Inflammatory macrophage treated with lipopolysaccharide for 1 hour (primary cell): ENCODE measurements at regions not wholly inside any gene's neighbourhood (a gene's known extent, or its start where the extent isn't known, plus 50 kb on each side); places are given as distances from the start of the nearest gene placed in this dataset.

ENCODE experiments used
- DNase-seq, 2 donors: peaks; one replicate each; pipeline ENCODE4 v3.0.0-alpha.2; 2020 to 2022

- no peak for DNase-seq
Observed at GRCh38 chr5:5575461-5575860, 153.0 kb downstream of the ICE1 start.

- DNase-seq = no peak
Observed at GRCh38 chr5:5573798-5574380, 151.4 kb downstream of the ICE1 start.

GRCh38 chr5:5572976-5573797 is 150.7 kb downstream of the ICE1 start:
- no peak for DNase-seq

- no peak for DNase-seq
Observed at GRCh38 chr5:5572010-5572865, 149.8 kb downstream of the ICE1 start.

GRCh38 chr5:5570646-5571045 is 148.2 kb downstream of the ICE1 start:
- DNase-seq = no peak

- DNase-seq = no peak
Observed at GRCh38 chr5:5564898-5565297, 142.4 kb downstream of the ICE1 start.

GRCh38 chr5:5560016-5560415 is 137.5 kb downstream of the ICE1 start:
- DNase-seq = no peak

GRCh38 chr5:5558638-5559527 is 136.4 kb downstream of the ICE1 start:
- no peak for DNase-seq

GRCh38 chr5:5558102-5558501 is 135.6 kb downstream of the ICE1 start:
- no peak for DNase-seq

- no peak for DNase-seq
Observed at GRCh38 chr5:5551499-5551898, 129.0 kb downstream of the ICE1 start.

- no peak for DNase-seq
Observed at GRCh38 chr5:5546408-5546807, 123.9 kb downstream of the ICE1 start.

- DNase-seq = no peak
Observed at GRCh38 chr5:5544094-5544663, 121.7 kb downstream of the ICE1 start.

- no peak for DNase-seq
Observed at GRCh38 chr5:5542654-5543053, 120.2 kb downstream of the ICE1 start.

GRCh38 chr5:5540065-5540464 is 117.6 kb downstream of the ICE1 start:
- no peak for DNase-seq
